Natural killer cell (primary cell): ENCODE measurements at regions not wholly inside any gene's neighbourhood (a gene's known extent, or its start where the extent isn't known, plus 50 kb on each side); places are given as distances from the start of the nearest gene placed in this dataset.

Source experiments
- ATAC-seq, 3 donors: fragments of 150-1000 bp in 2 of 3; fragments of 200-7000 bp in 1 of 3; cut with Tn5 transposase; 1 replicate in 1 of 3; 2 replicates in 2 of 3; pipeline ENCODE4 v1.10.0; 2021; ENCODE audit warnings: mild to moderate bottlenecking in 2 of 3, moderate library complexity in 2 of 3
- DNase-seq, 2 donors: peaks; one replicate each; pipeline versions ENCODE4 v3.0.0 to v3.0.0-alpha.2; 2013 to 2021; ENCODE audit warnings: mixed read lengths in 1 of 2
- H3K27ac ChIP-seq: one replicate; pipeline ENCODE4 v1.5.1; 2013; ENCODE audit warnings: mild to moderate bottlenecking, low read length
- H3K27me3 ChIP-seq: one replicate; pipeline ENCODE4 v1.6.1; 2013; ENCODE audit warnings: low read length; ENCODE audit not compliant: control insufficient read depth, insufficient read depth
- H3K36me3 ChIP-seq: one replicate; pipeline ENCODE4 v1.6.1; 2013; ENCODE audit warnings: low read length; ENCODE audit not compliant: control insufficient read depth, insufficient read depth
- H3K4me1 ChIP-seq: one replicate; pipeline ENCODE4 v1.6.1; 2013; ENCODE audit warnings: low read length; ENCODE audit not compliant: control insufficient read depth, insufficient read depth
- H3K4me3 ChIP-seq: one replicate; pipeline ENCODE4 v1.5.1; 2013; ENCODE audit warnings: low read length
- H3K9me3 ChIP-seq: one replicate; pipeline ENCODE4 v1.6.1; 2013; ENCODE audit warnings: low read length; ENCODE audit not compliant: control insufficient read depth, insufficient read depth
- H3K27ac Mint-ChIP-seq, 2 donors: one replicate each; pipeline ENCODE4 v1.8.0; 2022; ENCODE audit warnings: mild to moderate bottlenecking in 2 of 2, mixed read lengths in 2 of 2, moderate library complexity in 1 of 2
- H3K27me3 Mint-ChIP-seq, 2 donors: one replicate each; pipeline ENCODE4 v1.8.0; 2022; ENCODE audit warnings: low read depth in 2 of 2, mixed read lengths in 2 of 2
- H3K36me3 Mint-ChIP-seq: one replicate; pipeline ENCODE4 v1.8.0; 2022; ENCODE audit warnings: mixed read lengths
- H3K4me1 Mint-ChIP-seq, 2 donors: one replicate each; pipeline ENCODE4 v1.8.0; 2022; ENCODE audit warnings: mixed read lengths in 2 of 2
- H3K4me3 Mint-ChIP-seq: one replicate; pipeline ENCODE4 v1.8.0; 2022; ENCODE audit warnings: mild to moderate bottlenecking, moderate library complexity, mixed read lengths
- H3K9me3 Mint-ChIP-seq, 2 donors: one replicate each; pipeline ENCODE4 v1.8.0; 2022; ENCODE audit warnings: mixed read lengths in 2 of 2
- CTCF ChIP-seq: fragments of 200-600 bp; IDR thresholded peaks from one replicate; pipeline ENCODE4 v1.8.0; 2022; ENCODE audit warnings: antibody characterized with exemption
- WGBS: methylation state at CpG from one replicate; pipeline ENCODE4 v1.1.7; 2013; ENCODE audit warnings: missing lambda C conversion rate; ENCODE audit not compliant: insufficient coverage; 5-methylcytosine and 5-hydroxymethylcytosine counted together
- intact Hi-C: fragments of 100-400 bp; cut with micrococcal nuclease; formaldehyde crosslinking; loops from one replicate; pipeline ENCODE4 v1.14.2; 2022

- intact Hi-C loops, result no loop called here
- Histone ChIP-seq H3K4me3 (no peak overlapping the region), H3K36me3 (no peaks in the 10 kb centered on the region), H3K27ac (no peak overlapping the region), H3K9me3 (no peaks in the 10 kb centered on the region), H3K27me3 (no peaks in the 10 kb centered on the region), H3K4me1 (no peaks in the 10 kb centered on the region)
- no peak for TF ChIP-seq CTCF
- H3K36me3 Mint-ChIP-seq, result no peaks in the 10 kb centered on the region
- H3K9me3 Mint-ChIP-seq, result peaks cover 3 to 4% of the 10 kb centered on the region in 2 donors
- ATAC-seq, result no peak
- H3K27me3 Mint-ChIP-seq, result peaks cover 0 to 14% of the 10 kb centered on the region in 2 donors
- no peaks in the 10 kb centered on the region for H3K4me1 Mint-ChIP-seq
- no CpG with 5 or more reads among the region's 3 CpGs for WGBS
- no peak for DNase-seq
- H3K4me3 Mint-ChIP-seq, result no peak overlapping the region
- no peak overlapping the region for H3K27ac Mint-ChIP-seq
Measured at GRCh38 chrX:125012585-125012984, 307.1 kb upstream of the TEX13C start.

DNA sequence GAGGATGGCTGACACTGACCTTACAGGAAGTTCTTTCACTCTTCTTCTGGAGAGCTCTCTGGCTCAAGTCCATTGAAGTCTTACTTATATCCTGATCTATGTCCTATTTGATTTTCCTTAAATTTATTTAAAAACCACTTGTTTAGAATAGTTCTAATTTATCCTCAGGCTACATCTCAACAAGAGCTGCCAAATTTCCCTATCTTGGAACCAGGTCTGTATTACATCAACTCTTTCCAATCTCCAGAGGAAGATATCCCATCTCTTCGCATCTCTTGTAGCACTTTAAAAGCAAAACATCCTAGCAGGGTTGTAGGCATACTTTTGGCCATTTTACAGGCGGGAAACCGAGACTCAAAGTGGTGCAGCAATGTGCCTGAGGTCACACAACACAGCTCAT, 290.5 kb upstream of the TEX13C start:
- Mint-ChIP-seq H3K27me3 (no peaks in the 10 kb centered on the region), H3K36me3 (no peaks in the 10 kb centered on the region), H3K27ac (no peak overlapping the region), H3K4me1 (no peaks in the 10 kb centered on the region), H3K9me3 (no peaks in the 10 kb centered on the region), H3K4me3 (no peak overlapping the region)
- intact Hi-C loops, result no loop called here
- Histone ChIP-seq H3K27me3 (no peaks in the 10 kb centered on the region), H3K27ac (no peak overlapping the region), H3K36me3 (no peaks in the 10 kb centered on the region), H3K4me1 (no peaks in the 10 kb centered on the region), H3K4me3 (no peak overlapping the region), H3K9me3 (no peaks in the 10 kb centered on the region)
- ATAC-seq (no peak), DNase-seq (no peak)
- whole genome bisulfite sequencing, result 85% methylated on average over 3 of the region's 3 CpGs
- TF ChIP-seq CTCF, result no peak
